ENCODE measurements at regions not wholly inside any gene's neighbourhood (a gene's known extent, or its start where the extent isn't known, plus 50 kb on each side); places are given as distances from the start of the nearest gene placed in this dataset.

DNA sequence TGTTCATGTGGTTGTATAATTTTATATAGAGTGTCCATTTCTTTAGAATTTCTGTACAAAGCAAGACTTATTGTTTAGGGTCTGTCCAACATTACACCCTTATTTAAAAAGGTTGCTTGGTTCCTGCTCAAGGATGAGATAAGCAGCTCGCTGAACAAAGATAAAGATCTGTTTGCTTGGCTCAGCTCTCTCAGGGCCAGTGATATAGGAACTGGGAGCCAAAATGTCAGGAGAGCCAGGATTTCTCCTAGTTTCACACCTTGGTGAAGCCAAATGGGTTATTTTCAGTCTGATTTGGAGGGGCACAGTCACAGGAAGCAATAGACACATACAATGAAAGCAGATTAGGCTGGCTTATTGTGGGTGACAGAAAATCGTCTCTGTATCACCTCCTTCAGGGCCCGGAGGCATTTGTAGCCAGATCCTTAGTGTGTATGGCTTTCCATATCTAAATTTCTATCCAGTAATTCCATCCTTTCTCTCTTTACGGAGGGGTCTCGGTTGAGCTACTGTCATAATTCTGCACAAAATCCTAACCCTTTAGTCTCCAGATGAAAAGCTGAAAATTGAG lies 396.4 kb downstream of the TMEM232 start:
- no peak for TF ChIP-seq EZH2 (IDR thresholded peaks at IDR 0.05; ENCODE audit: borderline replicate concordance)
- TF ChIP-seq, protein P1, sequence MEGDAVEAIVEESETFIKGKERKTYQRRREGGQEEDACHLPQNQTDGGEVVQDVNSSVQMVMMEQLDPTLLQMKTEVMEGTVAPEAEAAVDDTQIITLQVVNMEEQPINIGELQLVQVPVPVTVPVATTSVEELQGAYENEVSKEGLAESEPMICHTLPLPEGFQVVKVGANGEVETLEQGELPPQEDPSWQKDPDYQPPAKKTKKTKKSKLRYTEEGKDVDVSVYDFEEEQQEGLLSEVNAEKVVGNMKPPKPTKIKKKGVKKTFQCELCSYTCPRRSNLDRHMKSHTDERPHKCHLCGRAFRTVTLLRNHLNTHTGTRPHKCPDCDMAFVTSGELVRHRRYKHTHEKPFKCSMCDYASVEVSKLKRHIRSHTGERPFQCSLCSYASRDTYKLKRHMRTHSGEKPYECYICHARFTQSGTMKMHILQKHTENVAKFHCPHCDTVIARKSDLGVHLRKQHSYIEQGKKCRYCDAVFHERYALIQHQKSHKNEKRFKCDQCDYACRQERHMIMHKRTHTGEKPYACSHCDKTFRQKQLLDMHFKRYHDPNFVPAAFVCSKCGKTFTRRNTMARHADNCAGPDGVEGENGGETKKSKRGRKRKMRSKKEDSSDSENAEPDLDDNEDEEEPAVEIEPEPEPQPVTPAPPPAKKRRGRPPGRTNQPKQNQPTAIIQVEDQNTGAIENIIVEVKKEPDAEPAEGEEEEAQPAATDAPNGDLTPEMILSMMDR (IDR thresholded peaks at IDR 0.05; ENCODE audit: poor library complexity): no peak

All from hepatocyte (in vitro differentiated cells).